ENCODE measurements at regions not wholly inside any gene's neighbourhood (a gene's known extent, or its start where the extent isn't known, plus 50 kb on each side); places are given as distances from the start of the nearest gene placed in this dataset.

- no TSS peak for BruUV-seq (replicated peaks)
- intact Hi-C loops (cut with micrococcal nuclease; ENCODE audit: unreplicated experiment) (no loop called here), in situ Hi-C loops (cut with MboI) (no loop called here)
- WGBS (ENCODE audit: insufficient coverage, insufficient replicate concordance, low lambda C conversion rate, missing lambda C conversion rate): 41% methylated on average over 3 of the region's 3 CpGs
- DNase-seq (ENCODE audit: low read depth, low spot score) (no peak), ATAC-seq (no peak), FAIRE-seq (no peak)
- ChIA-PET POLR2A (no interaction called here), RAD21 (ENCODE audit: unreplicated experiment) (no interaction called here), CTCF (no interaction called here), SMC1A (ENCODE audit: uncharacterized antibody, unreplicated experiment) (no interaction called here)
- Histone ChIP-seq H3K4me1 (ENCODE audit: control insufficient read depth, insufficient read depth, low read length) (no peaks in the 10 kb centered on the region), H3K9me3 (replicated peaks; ENCODE audit: control insufficient read depth, insufficient read depth, low read length) (no peaks in the 10 kb centered on the region), H3K27me3 (replicated peaks in 1 of 2; ENCODE audit: control insufficient read depth in 2 of 2, insufficient read depth in 2 of 2, low read length in 1 of 2) (no peaks in the 10 kb centered on the region), H3K9ac (ENCODE audit: control insufficient read depth, insufficient read depth, low read length) (no peak overlapping the region), H3K79me2 (ENCODE audit: control insufficient read depth, insufficient read depth, low read length) (no peaks in the 10 kb centered on the region), H3K36me3 (ENCODE audit: control insufficient read depth in 2 of 2, insufficient read depth in 2 of 2, low read length in 1 of 2) (no peaks in the 10 kb centered on the region), H2AFZ (ENCODE audit: control insufficient read depth, low read depth, low read length) (no peak overlapping the region), H4K20me1 (ENCODE audit: control insufficient read depth, insufficient read depth) (no peaks in the 10 kb centered on the region), H3K27ac (ENCODE audit: control insufficient read depth, insufficient read depth) (no peak overlapping the region), H3K4me2 (ENCODE audit: control insufficient read depth, insufficient read depth) (no peak overlapping the region), H3K4me3 (no peak overlapping the region)
- TF ChIP-seq CBX3 (IDR thresholded peaks at IDR 0.05; ENCODE audit: borderline replicate concordance, low read depth) (no peak), ESRRA (IDR thresholded peaks at IDR 0.05; ENCODE audit: low read length) (no peak), NFXL1 (IDR thresholded peaks at IDR 0.05; ENCODE audit: borderline replicate concordance) (no peak), RELA (IDR thresholded peaks at IDR 0.05; ENCODE audit: borderline replicate concordance, partially characterized antibody) (no peak), LARP7 (IDR thresholded peaks at IDR 0.05) (no peak)
Measured at GRCh38 chr2:4300616-4301015, 597.2 kb downstream of the DCDC2C start.

DNA sequence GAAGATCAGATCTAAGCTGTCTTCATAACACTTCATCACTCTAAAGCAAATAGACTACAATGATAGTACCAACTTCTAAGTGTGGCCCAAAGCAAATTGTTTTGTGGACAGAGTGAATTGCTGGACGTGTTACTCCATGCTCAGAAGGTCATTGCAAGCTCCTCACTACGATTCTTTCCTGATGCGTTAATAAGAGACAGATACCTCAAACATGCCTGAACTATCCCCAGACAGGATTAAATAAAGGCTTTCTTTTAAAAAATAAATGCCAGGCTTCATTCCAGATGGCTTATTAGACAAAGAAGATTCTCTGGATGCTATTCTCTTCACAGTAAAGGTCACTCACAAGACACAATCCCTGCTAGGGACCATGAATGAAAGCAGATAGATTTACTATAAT lies 621.2 kb downstream of the DCDC2C start:
- FAIRE-seq (no peak), DNase-seq (ENCODE audit: low read depth, low spot score) (no peak), ATAC-seq (no peak)
- Histone ChIP-seq H3K27me3 (replicated peaks in 1 of 2; ENCODE audit: control insufficient read depth in 2 of 2, insufficient read depth in 2 of 2, low read length in 1 of 2) (no peaks in the 10 kb centered on the region), H3K4me1 (ENCODE audit: control insufficient read depth, insufficient read depth, low read length) (no peaks in the 10 kb centered on the region), H3K36me3 (ENCODE audit: control insufficient read depth in 2 of 2, insufficient read depth in 2 of 2, low read length in 1 of 2) (no peaks in the 10 kb centered on the region), H2AFZ (ENCODE audit: control insufficient read depth, low read depth, low read length) (no peak overlapping the region), H3K79me2 (ENCODE audit: control insufficient read depth, insufficient read depth, low read length) (no peaks in the 10 kb centered on the region), H3K9me3 (replicated peaks; ENCODE audit: control insufficient read depth, insufficient read depth, low read length) (no peaks in the 10 kb centered on the region), H3K4me2 (ENCODE audit: control insufficient read depth, insufficient read depth) (no peak overlapping the region), H3K4me3 (no peak overlapping the region), H3K9ac (ENCODE audit: control insufficient read depth, insufficient read depth, low read length) (no peak overlapping the region), H3K27ac (ENCODE audit: control insufficient read depth, insufficient read depth) (no peak overlapping the region), H4K20me1 (ENCODE audit: control insufficient read depth, insufficient read depth) (no peaks in the 10 kb centered on the region)
- intact Hi-C loops (cut with micrococcal nuclease; ENCODE audit: unreplicated experiment) (no loop called here), in situ Hi-C loops (cut with MboI) (no loop called here)
- TF ChIP-seq SKIL (IDR thresholded peaks at IDR 0.05; ENCODE audit: low read depth, poor library complexity, severe bottlenecking) (no peak), SMAD5 (IDR thresholded peaks at IDR 0.05; ENCODE audit: low read depth) (no peak), E2F4 (IDR thresholded peaks at IDR 0.05; ENCODE audit: low read depth, low read length) (no peak), SUZ12 (IDR thresholded peaks at IDR 0.05; ENCODE audit: unreplicated experiment) (no peak), RCOR1 (conservative IDR thresholded peaks at IDR 0.05; ENCODE audit: low read depth, low read length) (no peak), ZNF687 (IDR thresholded peaks at IDR 0.05) (no peak)
- TF ChIP-seq, protein P1, sequence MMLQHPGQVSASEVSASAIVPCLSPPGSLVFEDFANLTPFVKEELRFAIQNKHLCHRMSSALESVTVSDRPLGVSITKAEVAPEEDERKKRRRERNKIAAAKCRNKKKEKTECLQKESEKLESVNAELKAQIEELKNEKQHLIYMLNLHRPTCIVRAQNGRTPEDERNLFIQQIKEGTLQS (IDR thresholded peaks at IDR 0.05; ENCODE audit: borderline replicate concordance, extremely low read depth, low read depth, low read length): no peak
- POLR2A ChIA-PET: no interaction called here
- RAD21 ChIA-PET (ENCODE audit: unreplicated experiment): no interaction called here
- SMC1A ChIA-PET (ENCODE audit: uncharacterized antibody, unreplicated experiment): no interaction called here
- WGBS (ENCODE audit: insufficient coverage, insufficient replicate concordance, low lambda C conversion rate, missing lambda C conversion rate): 42% methylated on average over 3 of the region's 3 CpGs
- CTCF ChIA-PET: no interaction called here
- BruUV-seq (replicated peaks): no TSS peak

All from GM12878 (cell line).